LNCaP clone FGC (cell line): ENCODE measurements at regions not wholly inside any gene's neighbourhood (a gene's known extent, or its start where the extent isn't known, plus 50 kb on each side); places are given as distances from the start of the nearest gene placed in this dataset.

Experiments
- DNase-seq: peaks from one replicate; pipeline ENCODE4 v3.0.0-alpha.2; 2011; ENCODE audit warnings: low read depth
- H3K4me3 ChIP-seq: 2 replicates; pipeline ENCODE4 v1.5.1; 2011; ENCODE audit warnings: mild to moderate bottlenecking, low read depth, low read length, control low read depth
- TF ChIP-seq, protein P1 (sequence below): IDR thresholded peaks from 2 replicates; pipeline ENCODE4 v1.5.1; 2012; ENCODE audit warnings: mild to moderate bottlenecking; ENCODE audit not compliant: control insufficient read depth, insufficient read depth; ENCODE audit errors: extremely low read depth

GRCh38 chr6:105495515-105495914, 92.6 kb upstream of the PREP start:
- TF ChIP-seq, protein P1, sequence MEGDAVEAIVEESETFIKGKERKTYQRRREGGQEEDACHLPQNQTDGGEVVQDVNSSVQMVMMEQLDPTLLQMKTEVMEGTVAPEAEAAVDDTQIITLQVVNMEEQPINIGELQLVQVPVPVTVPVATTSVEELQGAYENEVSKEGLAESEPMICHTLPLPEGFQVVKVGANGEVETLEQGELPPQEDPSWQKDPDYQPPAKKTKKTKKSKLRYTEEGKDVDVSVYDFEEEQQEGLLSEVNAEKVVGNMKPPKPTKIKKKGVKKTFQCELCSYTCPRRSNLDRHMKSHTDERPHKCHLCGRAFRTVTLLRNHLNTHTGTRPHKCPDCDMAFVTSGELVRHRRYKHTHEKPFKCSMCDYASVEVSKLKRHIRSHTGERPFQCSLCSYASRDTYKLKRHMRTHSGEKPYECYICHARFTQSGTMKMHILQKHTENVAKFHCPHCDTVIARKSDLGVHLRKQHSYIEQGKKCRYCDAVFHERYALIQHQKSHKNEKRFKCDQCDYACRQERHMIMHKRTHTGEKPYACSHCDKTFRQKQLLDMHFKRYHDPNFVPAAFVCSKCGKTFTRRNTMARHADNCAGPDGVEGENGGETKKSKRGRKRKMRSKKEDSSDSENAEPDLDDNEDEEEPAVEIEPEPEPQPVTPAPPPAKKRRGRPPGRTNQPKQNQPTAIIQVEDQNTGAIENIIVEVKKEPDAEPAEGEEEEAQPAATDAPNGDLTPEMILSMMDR, result no peak
- DNase-seq, result no peak
- no peak overlapping the region for H3K4me3 ChIP-seq

- TF ChIP-seq, protein P1, result no peak
- DNase-seq, result no peak
- H3K4me3 ChIP-seq, result no peak overlapping the region
Measured at GRCh38 chr6:105494688-105495087, 91.8 kb upstream of the PREP start.

- TF ChIP-seq, protein P1, result no peak
- DNase-seq, result no peak
- H3K4me3 ChIP-seq, result no peak overlapping the region
Measured at GRCh38 chr6:105493736-105494135, 90.9 kb upstream of the PREP start.

GRCh38 chr6:105492706-105493673, 90.1 kb upstream of the PREP start:
- no peak overlapping the region for H3K4me3 ChIP-seq
- no peak for DNase-seq
- TF ChIP-seq, protein P1, result no peak

- TF ChIP-seq, protein P1, result no peak
- no peak overlapping the region for H3K4me3 ChIP-seq
- no peak for DNase-seq
Measured at GRCh38 chr6:105489216-105489530, 86.3 kb upstream of the PREP start.

DNA sequence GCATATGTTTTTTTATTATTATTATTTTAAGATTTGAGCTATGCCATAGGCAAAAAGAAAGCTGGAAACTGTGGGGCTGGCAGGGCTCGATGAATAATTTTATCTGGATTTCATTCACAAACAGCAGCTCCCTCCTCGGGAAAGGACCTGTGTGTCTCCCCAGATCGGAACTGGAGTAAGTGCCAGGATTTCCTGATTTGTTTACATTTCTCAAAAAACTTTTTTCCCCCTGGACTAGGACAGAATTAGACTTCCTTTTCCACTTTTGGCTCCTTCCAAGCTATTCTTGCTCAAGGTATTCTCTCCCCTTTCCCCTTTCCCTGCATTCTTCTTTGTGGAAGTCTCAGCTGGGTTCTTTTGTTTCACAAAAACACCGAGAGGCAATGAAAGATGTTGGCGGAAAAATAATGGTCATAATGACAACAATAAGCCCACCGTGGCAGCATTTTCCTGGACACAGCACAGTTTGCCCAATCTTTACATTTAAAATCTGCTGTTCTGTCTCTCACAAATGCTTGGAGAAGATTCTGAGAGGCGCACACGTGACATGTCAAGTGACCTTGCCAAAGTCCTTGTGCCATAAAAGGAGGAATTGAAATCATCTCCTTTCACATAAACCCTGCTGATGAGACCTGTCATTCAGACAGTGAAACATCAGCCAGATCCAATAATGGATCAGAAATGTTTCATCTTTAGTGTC, 85.8 kb upstream of the PREP start:
- no peak for DNase-seq
- no peak overlapping the region for H3K4me3 ChIP-seq

More for the DNA sequence above, 85.8 kb upstream of the PREP start:
- TF ChIP-seq, protein P1, result no peak
